ENCODE measurements at regions not wholly inside any gene's neighbourhood (a gene's known extent, or its start where the extent isn't known, plus 50 kb on each side); places are given as distances from the start of the nearest gene placed in this dataset.

DNA sequence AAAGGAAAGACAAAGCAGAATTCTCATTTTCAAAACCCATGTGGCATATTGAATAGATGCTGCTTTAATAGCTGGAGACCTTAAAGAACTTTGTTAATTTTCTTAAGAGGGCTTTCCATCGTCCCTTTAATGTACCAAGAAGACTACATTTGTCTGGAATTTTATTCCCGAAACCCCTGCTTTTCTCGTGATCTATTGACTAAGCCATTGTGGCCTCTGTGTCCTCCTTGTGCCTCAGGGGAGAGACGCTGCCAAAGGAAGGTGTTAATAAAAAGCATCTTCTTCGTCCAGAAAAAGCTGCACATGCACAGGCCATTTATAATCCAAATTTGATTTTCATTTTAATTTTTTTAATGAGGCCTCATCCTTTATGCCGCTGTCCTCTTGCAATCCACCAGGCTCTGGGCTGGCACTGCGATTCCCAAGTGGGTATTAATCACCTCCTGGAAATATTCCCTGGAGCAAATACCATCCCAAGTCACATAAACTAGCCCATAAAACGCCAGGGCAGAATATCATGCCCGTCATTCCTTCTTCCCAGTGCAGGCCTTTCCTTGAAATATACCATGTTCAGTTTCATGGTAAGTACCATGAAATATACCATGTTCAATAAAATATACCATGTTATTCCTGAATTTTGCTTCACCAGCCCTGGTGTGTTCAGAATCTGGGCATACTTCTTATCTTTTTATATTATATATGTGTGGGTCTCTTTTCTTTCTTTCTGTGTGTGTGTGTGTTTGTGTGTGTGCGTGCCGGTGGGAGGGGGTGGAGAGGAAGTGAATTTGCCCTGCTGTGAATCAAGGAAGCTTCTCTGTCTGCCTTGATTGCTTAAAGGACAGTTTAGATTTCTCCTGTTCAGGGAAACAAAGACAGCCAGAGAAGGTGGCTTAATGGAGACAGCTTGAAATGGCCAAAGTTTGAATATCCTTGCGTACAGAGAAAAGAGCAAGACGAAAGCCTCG lies 147.6 kb downstream of the PHETA1 start:
- TF ChIP-seq CTCF (conservative IDR thresholded peaks at IDR 0.05), result no peak
- no peak for TF ChIP-seq ZFX (IDR thresholded peaks at IDR 0.05)
